Right atrium auricular region (tissue), 2 donors: ENCODE measurements at regions not wholly inside any gene's neighbourhood (a gene's known extent, or its start where the extent isn't known, plus 50 kb on each side); places are given as distances from the start of the nearest gene placed in this dataset.

Source experiments
- DNase-seq: peaks from one replicate; pipeline ENCODE4 v3.0.0-alpha.2; 2019; ENCODE audit warnings: low spot score
- H3K27ac ChIP-seq, 2 donors: fragments of 200-600 bp; sonication (generic); 1 replicate in 1 of 2; 2 replicates in 1 of 2; pipeline ENCODE4 v1.5.1; 2016 to 2019
- H3K27me3 ChIP-seq, 2 donors: fragments of 200-600 bp; sonication (generic); one replicate each; pipeline versions ENCODE4 v1.5.1 to v1.6.0; 2017 to 2019
- H3K36me3 ChIP-seq: fragments of 200-600 bp; sonication (generic); one replicate; pipeline ENCODE4 v1.5.1; 2016
- H3K4me1 ChIP-seq, 2 donors: fragments of 200-600 bp; sonication (generic); one replicate each; pipeline versions ENCODE4 v1.5.1 to v1.6.0; 2017 to 2019
- H3K4me3 ChIP-seq, 2 donors: fragments of 200-600 bp; sonication (generic); 1 replicate in 1 of 2; 2 replicates in 1 of 2; pipeline ENCODE4 v1.5.1; 2017 to 2019; ENCODE audit warnings: mild to moderate bottlenecking in 1 of 2, moderate library complexity in 1 of 2
- H3K9me3 ChIP-seq, 2 donors: fragments of 200-600 bp; sonication (generic); one replicate each; pipeline ENCODE4 v1.5.1; 2019
- TF ChIP-seq, protein P1 (sequence below), 2 donors: fragments of 200-600 bp; sonication (generic); IDR thresholded peaks; one replicate each; pipeline ENCODE4 v1.5.1; 2019; ENCODE audit warnings: antibody characterized with exemption in 2 of 2

DNA sequence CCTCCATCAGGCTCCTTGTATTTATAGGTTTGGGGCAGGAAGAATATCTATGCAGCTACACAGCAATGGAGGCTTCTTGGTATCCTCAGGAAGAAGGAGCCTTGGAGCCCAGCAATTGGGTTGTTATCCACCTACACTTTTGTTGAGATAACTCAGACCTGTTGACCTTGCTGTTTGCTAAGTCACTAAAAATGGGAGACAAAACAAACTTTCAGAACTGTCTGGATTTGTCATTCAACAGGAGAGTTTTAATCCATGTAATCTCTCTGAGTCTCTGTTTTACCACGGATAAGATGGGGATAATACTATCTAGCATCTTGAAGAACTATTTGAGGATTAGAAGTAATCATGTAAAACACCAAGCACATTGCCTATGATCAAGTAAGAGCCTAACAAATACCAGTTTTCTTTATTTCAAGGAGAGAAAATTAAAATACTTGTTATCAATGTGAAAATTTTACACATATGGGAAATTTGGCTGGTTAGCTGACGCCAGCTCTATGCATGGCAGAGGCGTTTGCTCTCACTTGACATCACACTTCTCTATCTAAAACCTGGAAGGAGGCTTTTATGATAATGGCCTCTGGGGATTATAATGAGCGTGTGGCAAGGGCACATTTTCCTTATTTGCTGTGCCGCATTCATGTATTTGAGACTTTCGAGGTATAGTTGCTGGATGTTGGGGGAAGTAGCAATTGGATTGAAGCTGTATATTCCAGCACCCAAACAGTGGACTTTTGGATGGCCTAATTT is 215.6 kb downstream of the PDCD6IP start:
- H3K4me1 ChIP-seq: no peaks in the 10 kb centered on the region

DNA sequence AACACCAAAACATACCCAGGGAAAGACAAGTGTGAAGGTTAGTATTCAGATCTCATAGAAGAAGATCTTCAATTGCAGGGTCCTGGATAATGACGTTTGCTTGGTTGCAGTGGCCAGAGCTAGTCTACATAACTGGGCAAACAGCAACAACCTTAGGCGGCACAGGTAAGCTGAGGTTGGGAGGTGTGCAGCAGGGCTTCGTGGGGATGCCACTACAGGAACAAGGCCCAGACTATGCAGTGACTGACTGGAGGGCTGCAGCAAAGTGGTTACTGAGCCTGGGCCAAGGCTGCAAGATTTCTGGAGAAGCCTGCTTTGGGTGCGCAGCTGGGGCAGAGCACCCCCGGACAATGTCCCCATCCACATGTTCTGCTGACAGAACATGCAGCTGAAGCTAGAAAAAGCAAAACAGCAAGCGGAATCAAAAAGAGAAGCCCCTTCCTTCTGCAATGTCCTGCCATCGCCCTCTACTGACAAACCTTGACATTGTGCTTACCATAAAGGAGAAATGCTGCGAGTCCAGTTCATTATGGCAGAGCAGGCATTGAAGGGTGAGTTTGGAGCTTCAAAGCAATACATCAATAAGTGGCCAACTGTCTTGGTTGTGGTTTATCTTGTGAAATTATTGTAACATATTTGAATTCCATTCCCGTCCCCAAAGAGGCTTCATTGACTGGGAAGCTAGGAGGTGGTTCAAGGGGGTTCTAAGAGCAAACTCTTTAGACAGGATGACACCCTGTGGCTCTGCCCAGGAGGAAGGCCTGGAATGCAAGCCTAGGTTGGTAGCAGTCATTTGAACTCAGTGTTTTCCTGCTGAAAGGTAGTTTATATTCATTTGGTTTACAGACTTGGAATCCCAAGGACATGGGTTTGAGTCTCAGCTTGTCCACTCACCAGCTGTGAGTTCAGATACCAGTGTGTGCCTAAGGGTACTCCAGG is 217.0 kb downstream of the PDCD6IP start:
- no peak for DNase-seq
- TF ChIP-seq, protein P1, sequence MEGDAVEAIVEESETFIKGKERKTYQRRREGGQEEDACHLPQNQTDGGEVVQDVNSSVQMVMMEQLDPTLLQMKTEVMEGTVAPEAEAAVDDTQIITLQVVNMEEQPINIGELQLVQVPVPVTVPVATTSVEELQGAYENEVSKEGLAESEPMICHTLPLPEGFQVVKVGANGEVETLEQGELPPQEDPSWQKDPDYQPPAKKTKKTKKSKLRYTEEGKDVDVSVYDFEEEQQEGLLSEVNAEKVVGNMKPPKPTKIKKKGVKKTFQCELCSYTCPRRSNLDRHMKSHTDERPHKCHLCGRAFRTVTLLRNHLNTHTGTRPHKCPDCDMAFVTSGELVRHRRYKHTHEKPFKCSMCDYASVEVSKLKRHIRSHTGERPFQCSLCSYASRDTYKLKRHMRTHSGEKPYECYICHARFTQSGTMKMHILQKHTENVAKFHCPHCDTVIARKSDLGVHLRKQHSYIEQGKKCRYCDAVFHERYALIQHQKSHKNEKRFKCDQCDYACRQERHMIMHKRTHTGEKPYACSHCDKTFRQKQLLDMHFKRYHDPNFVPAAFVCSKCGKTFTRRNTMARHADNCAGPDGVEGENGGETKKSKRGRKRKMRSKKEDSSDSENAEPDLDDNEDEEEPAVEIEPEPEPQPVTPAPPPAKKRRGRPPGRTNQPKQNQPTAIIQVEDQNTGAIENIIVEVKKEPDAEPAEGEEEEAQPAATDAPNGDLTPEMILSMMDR (IDR thresholded peaks at IDR 0.05): no peak
- no peaks in the 10 kb centered on the region for H3K36me3 ChIP-seq
- H3K27me3 ChIP-seq: peaks cover 0 to 4% of the 10 kb centered on the region in 2 donors
- H3K27ac ChIP-seq: no peak overlapping the region
- no peaks in the 10 kb centered on the region for H3K9me3 ChIP-seq
- no peaks in the 10 kb centered on the region for H3K4me1 ChIP-seq
- H3K4me3 ChIP-seq: no peak overlapping the region

More for the DNA sequence above, 215.6 kb downstream of the PDCD6IP start:
- H3K4me3 ChIP-seq: no peak overlapping the region
- no peak for DNase-seq
- H3K27ac ChIP-seq: no peak overlapping the region
- TF ChIP-seq, protein P1 (IDR thresholded peaks at IDR 0.05): no peak
- H3K9me3 ChIP-seq: no peaks in the 10 kb centered on the region
- H3K36me3 ChIP-seq: no peaks in the 10 kb centered on the region
- peaks cover 0 to 4% of the 10 kb centered on the region in 2 donors for H3K27me3 ChIP-seq

DNA sequence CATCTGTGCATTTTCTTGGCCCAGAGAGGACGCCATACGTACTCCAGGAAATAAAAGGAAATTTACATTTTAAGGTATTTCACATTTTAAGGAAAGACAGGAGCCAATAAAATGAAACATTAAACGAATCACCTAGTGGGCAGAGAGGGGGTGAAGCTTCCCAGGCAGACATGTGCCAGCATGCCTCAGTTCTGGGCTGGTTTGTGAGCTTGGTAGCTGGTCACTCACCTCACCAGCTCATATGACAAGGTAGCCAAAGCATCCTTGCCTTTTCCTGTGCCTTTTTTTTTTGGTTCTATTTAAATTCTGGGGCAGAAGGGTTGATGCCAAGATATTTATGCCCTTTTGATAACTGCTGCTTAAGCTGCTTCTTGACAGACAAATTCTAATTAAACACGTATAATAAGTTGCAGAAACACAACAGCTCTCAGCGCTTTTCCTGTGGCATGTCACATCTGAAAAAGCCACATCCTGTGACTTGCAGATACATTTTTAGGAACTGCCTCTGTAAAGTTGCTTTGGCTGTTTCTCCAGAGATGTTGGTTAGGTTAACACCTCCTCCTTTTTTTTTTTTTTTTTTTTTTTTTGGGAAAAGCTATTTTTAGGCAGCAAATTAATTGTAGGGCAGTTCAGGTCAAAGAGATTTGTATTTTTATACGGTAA is 218.6 kb downstream of the PDCD6IP start:
- Histone ChIP-seq H3K9me3 (no peaks in the 10 kb centered on the region), H3K27ac (no peak overlapping the region), H3K4me1 (no peaks in the 10 kb centered on the region), H3K36me3 (no peaks in the 10 kb centered on the region), H3K27me3 (peaks cover 0 to 4% of the 10 kb centered on the region in 2 donors), H3K4me3 (no peak overlapping the region)
- TF ChIP-seq, protein P1 (IDR thresholded peaks at IDR 0.05): no peak
- DNase-seq: no peak

DNA sequence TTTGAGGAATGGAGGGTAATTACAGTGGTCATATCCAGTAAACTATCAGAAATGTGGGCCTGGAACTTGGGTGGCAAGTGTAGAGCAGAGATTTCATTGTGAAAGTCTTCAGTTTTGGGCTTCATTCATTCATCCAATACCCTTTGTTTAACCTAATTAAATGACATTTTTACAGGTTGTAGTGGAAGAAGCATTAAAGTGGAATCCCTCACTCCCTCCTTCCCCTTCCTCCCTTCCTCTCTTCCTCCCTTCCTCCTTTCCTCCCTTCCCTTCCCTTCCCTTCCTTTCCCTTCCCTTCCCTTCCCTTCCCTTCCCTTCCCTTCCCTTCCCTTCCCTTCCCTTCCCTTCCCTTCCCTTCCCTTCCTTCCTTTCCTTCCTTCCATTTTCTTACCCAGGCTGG is 219.3 kb downstream of the PDCD6IP start:
- TF ChIP-seq, protein P1 (IDR thresholded peaks at IDR 0.05): no peak
- no peaks in the 10 kb centered on the region for H3K4me1 ChIP-seq

DNA sequence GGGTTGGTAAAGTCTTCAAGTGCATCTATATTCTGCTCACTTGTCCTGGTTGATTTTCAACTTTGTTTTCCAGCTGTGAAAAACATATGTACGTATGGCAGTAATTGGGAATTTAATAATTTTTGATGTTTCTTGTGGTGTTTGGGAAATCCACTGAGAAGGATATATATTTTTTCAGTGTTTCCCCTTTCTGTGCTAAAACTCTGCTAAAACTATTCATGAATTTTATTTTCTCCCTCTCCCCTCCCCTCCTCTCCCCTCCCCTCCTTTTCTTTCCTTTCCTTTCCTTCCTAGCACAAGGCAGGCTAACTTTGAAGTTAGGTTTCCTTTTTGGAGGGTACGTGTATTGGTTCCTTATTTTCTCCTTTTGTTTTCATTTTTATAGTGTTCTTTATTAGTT is 220.7 kb downstream of the PDCD6IP start:
- Histone ChIP-seq H3K9me3 (no peaks in the 10 kb centered on the region), H3K4me1 (no peaks in the 10 kb centered on the region), H3K27ac (no peak overlapping the region), H3K27me3 (peaks cover 0 to 4% of the 10 kb centered on the region in 2 donors), H3K36me3 (no peaks in the 10 kb centered on the region), H3K4me3 (no peak overlapping the region)
- TF ChIP-seq, protein P1 (IDR thresholded peaks at IDR 0.05): no peak
- no peak for DNase-seq

More for the DNA sequence above, 219.3 kb downstream of the PDCD6IP start:
- Histone ChIP-seq H3K36me3 (no peaks in the 10 kb centered on the region), H3K27me3 (peaks cover 0 to 4% of the 10 kb centered on the region in 2 donors), H3K9me3 (no peaks in the 10 kb centered on the region), H3K4me3 (no peak overlapping the region), H3K27ac (no peak overlapping the region)
- DNase-seq: no peak
